NCI-H526 treated with DMSO at 0.1 percent for 48 hours (cell line): ENCODE measurements at regions not wholly inside any gene's neighbourhood (a gene's known extent, or its start where the extent isn't known, plus 50 kb on each side); places are given as distances from the start of the nearest gene placed in this dataset.
"Not testable (repeated sequence)": the region's sequence is repeated elsewhere in the genome, so short reads cannot be mapped to it uniquely, and the experiment has no call there.

Source experiments
- DNase-seq: peaks from one replicate; lab custom pipeline; 2025; lab: John Stamatoyannopoulos, UW

DNA sequence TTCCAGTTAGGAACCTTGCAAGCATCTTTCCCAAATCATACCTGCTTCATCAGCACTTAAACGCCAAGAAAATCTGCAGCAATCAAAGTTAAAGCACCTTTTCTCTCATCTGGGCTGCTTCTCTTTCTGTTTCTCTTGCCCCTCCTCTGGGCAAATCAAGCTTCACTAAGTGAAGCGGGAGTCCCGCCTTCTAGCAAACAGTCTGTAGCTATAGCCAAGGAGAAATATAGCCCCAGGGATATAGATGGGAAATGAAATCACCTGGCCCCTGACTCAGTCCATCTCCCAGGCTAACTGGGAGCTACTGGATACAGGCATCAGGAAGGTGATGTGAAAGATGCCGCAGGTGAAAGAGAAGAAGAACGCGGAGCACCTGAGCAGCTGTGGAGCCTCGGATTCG lies 481.9 kb downstream of the C6orf118 start:
- DNase-seq: no peak

DNA sequence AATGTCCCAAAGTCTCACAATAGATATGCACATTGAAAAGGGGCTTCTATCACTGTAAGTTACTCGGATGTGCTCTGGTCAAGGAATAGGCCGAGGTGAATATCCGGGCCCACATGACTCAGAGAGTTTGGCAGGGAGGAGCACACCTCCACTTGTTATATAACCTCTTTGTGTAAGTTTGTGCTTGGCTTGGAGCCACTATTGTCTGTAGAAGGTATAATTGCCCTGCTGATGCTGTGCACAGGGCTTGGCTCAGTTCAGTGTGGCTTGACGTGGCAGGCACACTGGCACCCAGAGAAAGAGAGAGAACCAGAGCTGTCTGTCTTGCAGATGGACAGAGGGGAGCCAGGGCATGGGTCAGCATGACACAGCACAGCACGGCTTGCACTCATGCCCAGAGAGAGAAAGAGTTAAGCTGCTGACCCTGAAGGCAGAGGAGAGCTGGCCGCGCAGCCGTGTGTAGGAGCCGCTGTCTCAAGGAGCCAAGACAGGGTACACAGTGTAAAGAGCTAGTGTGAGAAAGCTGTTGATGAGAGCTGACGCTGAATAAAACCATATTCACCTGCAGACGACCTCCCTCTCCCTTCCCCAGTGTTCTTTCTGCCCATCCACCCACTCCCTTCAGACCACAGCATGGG lies 482.5 kb downstream of the C6orf118 start:
- no peak for DNase-seq

DNA sequence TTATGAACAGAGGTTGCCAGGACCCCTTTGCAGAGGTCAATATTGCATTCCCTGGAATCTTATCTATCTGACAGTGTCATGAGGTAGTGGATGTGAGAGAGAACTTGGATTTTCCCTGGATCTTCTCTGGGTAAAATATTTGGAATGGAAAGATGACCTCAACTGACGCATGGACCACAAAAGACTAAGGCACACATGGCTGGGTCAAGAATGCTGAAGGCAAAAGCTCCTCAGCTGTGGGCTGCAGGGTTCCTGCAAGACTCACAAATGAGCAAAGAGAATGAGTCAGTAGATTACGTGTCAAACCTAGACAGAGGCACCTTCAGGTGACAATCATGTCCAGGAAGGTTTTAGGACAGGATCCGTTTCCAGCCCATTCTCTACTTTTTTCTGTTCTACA lies 484.0 kb downstream of the C6orf118 start:
- no peak for DNase-seq

DNA sequence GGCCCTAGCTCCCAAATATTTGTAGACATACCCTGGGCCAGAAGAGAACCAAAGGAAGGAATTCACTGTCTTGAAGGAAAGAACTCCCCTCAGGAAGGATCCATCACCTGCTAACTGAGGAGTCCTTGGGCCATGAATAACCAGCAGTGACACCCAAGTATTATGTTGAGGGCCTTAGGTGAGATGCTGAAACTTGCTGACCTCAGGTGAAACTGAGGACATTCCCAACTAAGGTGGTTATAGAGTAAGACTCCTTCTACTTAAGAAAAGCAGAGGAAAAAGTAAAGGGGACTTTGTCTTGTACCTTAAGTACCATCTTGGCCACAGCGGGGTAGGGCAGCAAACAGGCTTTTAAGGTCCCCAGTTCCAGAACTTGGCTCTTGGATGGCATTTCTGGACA lies 491.7 kb downstream of the C6orf118 start:
- no peak for DNase-seq

DNA sequence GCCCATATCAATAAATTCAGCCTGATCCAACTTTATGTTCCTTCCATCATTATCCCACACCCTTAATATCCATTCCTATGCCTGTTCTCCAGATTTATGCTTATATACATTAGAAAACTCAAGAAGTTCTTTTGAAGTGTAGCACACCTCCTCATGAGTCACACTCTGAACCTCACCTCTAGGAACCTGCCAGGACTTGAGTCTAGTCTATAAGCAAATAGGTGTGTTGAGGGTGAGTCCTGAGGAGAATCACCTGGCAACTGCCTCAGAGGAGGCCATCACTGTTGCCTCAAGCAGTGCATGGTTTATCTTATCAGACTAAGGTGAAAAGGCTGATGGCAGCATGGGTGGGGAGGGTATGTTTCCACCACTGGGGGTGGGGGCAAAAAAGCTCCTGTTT lies 496.7 kb downstream of the C6orf118 start:
- DNase-seq: no peak

DNA sequence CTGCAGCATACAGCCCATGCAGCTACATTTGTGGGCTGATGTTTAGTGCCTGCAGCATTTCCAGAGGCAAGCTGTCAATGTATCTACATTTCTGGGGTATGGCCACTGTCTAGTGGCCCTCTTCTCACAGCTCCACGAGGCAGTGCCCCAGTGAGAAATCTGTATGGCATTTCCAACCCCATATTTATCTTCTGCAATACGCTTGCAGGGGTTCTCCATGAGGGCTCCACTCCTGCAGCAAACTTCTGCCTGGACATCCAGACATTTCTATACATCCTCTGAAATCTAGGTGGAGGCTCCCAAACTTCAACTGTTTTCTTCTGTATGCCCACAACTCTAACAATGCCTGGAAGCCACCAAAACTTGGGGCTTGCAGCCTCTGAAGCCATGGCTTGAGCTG lies 502.3 kb downstream of the C6orf118 start:
- DNase-seq: no peak

DNA sequence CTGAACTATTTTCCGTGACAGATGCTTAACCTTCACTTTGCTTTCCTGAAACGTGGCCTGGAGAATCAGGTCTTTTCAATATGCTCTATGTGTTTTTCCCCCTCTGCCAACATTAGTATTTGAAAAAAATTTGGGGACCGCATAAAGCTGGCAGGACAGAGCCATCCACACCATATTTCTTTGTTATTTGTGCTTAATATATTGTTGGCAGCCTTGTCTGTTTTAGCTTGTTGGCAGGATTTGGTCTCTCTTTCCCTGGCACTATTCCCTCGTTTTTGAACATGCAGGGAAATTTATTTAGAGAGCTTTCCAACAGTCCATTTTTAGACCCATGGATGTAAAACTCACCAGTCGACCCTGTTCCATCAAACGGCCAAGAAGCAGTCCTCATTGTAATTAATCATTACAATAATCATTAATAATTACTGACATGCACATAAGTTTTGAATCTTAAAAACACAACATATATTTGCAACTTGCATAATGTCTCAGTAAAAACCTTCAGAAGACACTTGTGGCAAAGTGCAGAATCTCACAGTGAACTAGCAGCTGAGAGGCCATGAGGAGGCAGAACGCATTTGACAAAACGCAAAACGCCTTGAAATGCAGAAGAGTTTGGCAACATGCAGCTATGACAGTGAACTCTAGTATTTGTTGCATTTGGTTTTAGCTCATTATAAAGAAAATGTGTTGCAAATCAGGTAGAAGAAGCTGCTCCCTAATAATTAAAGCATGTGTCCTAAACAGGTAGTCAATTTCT lies 514.2 kb downstream of the C6orf118 start:
- no peak for DNase-seq

DNA sequence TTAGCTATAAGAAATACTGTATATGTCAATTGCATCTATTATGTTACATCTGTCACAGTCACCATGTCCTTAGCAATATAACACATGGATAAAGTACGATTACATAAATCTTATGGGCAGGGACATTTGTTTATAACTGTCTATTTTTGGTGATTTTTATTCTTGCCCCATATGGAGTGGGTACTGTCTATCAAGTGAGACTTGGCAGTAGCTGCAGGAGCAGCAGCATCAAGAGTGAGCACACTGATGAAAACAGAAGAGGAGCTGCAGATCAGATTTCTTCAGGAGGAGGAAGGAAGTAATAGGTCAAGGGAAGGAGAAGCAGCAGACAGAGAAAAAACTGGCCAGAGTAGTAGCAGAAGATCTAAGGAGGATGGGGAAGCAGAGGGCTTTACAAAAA lies 516.7 kb downstream of the C6orf118 start:
- DNase-seq: no peak

DNA sequence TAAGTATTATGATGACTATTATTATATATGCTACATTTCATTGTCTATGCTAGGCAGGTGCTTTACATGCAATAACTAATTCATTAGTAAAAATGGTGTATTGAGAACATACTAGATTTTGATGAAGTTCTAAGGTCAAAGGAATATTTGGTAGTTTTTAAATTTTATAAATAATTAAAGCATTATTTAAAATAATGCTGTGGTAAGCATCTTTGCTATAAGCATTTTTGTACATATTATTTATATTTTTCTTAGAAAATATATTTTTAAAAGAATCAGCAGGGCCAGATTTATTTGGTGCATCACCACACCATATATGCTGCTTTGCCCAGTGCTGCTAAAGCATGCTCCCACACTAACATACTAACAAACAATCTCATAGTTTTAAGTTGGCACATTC lies 517.9 kb downstream of the C6orf118 start:
- no peak for DNase-seq

DNA sequence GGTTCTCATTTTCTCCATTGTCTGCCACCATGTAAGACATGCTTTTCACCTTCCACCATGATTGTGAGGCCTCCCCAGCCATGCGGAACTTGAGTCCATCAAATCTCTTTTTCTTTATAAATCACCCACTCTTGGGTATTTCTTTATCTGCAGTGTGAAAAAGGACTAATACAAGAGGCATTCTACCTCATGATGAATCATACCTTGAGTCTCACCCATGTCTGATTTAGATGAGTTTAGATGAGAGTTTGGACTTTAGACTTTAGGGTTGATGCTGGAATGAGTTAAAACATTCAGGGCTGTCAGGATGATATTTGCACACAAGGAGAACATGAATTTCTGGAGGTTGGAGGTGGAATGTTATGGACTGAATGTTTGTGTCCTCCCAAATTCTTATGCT lies 545.6 kb downstream of the C6orf118 start:
- no peak for DNase-seq

DNA sequence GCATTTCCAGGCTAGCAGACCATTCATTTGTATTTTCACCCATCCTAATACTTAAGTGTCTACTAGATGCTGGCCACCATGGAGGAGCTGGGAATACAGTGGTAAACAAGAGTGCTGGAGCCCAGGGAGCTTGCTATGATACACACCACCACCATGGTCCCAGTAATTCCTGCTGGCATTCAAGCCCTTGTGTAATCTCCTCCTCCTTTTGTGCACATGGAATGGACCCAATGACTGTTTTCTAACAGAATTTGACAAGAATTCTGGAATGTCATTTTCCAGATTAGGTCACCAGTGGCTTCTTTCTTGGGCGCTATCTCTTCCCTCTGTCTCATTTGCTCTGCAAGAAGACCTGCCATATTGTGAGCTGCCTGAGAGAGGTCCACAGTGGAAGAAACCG lies 552.0 kb downstream of the C6orf118 start:
- DNase-seq: no peak

DNA sequence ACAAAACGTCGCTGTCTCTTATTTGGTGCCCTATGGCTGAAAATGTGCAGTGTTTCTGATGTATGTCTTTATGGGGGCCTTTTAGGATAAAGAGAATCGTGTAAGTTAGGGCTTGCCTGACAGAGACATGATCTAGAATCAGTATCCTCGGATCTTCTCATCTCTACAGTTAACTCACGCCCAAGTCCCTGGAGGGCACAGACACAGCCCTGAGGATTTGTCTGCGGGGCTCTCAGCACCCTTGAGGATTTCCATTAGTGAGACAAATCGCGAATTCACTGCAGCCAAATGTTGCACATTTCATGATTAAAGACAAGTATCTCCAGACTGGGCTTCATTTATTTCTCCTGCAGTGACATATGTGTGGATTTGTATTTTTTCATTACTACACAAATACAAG lies 552.7 kb downstream of the C6orf118 start:
- no peak for DNase-seq

DNA sequence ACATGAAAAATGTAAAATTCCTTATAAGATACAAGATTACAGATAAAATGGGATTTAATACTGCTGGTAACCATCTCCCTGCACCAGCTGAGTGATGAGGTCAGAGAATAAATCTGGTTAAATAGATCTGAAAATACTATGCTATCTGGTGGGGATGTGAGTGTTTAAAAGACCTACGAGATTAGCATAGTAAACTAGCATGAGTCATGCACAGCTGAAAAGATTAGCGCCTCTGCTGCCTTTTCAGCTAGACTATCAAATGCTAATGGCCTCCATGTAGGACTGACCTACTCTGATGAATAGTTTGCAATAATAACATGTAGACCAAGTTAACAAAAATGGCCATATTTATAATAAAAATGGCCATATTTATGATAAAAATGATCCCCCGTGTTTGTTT lies 553.3 kb downstream of the C6orf118 start:
- no peak for DNase-seq

DNA sequence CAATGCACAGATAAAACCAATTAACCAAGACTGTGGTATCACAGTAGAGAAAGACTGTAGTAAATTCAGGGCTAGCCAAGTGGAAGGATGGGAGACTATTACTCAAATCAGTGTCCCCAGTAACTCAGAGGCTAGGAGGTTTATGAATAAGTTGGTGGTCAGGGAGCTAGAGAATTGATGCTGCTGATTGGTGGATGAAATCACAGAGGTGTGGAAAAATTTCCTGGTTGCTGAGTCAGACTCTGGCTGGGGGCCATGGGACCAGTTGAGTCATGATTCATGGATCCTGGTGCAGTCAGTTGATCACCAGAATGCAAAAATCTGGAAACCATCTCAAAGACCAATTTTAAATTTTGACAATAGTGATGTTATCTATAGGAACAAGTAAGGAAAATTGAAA lies 555.9 kb downstream of the C6orf118 start:
- no peak for DNase-seq

DNA sequence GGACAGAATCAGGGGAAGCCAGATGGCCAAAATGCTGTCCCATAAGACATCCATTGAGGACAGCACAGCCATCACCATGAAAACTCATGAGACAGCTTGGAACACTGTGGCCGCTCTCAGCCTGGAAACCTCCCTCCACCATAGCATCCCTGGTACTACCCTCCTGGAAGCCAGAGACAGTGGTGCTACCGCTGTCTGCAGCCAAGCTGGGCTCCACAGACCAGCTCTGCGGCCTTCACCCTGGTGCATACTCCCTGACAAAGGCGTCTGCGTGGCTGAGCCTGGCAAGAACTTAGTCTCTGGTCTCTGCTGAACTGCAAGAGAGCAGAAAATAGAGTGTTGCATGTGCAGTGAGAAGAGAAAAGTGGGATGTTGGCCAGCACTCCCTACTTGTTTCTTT lies 558.0 kb downstream of the C6orf118 start:
- DNase-seq: no peak

DNA sequence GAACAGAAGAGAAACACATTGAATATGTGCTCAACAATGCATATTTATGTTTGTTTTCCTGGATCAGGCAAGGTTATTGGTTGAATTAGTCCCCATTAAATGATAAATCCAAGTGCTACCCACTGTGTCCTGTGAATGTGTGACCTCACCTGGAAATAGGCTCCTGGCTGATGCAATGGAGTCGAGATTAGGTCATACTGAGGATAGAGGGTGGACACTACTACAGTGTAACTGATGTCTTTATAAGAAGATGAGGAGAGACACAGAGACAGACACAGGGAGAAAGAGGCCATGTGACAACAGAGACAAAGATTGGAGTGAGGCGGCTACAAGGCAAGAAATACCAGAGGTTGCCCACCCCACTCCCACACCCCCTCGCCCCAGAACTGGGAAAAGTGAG lies 559.3 kb downstream of the C6orf118 start:
- DNase-seq: no peak

DNA sequence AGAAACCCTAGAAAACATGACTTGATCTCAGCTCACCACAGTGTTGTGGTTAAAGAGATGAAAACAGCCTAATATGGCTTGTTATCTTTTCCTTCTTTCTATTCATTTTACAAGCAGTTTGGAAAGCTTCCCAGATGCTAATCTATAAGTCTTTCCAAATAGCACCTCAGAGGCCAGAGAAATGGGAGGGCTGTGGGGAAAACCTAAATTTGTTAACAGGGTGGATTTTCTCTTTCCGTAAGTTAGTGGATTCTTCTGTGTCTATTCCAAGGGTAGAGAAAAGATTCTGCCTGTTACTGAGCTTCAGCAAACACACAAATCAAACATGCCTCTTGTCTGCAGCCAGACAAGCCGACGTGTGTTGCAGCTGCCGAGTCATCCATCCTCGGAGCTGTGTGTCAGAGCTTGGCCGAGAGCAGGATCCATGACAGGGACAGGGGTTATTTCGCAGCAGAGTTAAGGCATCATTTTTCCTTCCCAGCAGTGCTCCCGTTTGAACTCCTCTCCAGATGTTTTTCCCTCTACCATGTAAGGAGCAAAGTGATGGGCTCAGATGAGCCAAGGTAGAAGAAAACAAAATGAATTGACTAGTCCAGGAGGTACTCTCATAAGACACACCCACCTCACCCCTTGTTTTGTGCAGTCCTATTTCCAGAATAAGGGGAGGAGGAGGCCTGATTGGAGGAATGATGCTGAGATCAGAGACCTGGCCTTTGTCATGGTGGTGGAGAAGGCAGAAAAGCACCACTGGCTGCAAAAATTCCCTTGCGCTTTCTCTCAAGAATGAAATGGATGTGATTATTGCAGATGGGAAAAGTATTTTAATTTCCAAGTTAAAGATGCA lies 560.0 kb downstream of the C6orf118 start:
- DNase-seq: no peak

DNA sequence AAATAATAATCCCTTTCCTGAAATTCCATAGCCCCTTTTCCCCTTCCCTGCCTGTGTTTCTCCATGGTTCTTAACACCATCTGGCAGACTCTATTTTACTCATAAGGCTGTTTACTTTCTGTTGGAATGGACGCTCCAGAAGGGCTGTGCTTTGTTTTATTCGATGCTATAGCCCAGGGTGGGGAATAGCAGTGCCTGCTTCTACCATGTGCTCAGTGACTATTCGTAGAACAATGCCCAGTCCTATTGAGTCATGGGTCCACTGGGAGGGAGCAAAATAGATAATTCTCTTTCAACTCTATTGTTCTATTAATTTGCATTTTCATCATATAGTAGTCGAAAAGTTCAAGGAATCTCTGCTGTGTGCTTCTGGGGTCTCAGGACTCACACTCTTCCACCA lies 565.1 kb downstream of the C6orf118 start:
- no peak for DNase-seq

DNA sequence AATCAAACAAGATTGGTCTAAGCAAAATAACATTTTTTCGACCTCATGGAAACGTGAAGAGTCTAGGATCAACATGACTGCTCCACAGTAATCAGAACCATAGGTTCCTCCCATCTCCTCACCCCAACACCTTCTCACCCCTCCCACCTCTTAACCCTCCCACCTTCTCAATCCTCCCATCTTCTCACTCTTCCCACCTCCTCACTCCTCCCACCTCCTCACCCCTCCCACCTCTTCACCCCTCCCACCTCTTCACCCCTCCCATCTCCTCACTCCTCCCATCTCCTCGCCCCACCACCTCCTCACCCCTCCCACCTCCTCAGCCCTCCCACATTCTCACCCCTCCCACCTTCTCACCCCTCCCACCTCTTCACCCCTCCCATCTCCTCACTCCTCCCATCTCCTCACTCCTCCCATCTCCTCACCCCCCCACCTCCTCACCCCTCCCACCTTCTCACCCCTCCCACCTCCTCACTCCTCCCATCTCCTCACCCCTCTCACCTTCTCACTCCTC lies 567.4 kb downstream of the C6orf118 start:
- no peak for DNase-seq

DNA sequence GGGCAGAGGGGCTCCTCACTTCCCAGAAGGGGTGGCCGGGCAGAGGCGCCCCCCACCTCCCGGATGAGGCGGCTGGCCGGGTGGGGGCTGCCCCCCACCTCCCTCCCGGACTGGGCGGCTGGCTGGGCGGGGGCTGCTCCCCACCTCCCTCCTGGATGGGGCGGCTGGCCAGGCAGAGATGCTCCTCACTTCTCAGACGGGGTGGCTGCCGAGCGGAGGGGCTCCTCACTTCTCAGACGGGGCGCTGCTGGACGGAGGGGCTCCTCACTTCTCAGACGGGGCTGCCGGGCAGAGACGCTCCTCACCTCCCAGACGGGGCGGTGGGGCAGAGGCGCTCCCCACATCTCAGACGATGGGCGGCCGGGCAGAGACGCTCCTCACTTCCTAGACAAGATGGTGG lies 573.3 kb downstream of the C6orf118 start:
- DNase-seq: not testable (repeated sequence)

DNA sequence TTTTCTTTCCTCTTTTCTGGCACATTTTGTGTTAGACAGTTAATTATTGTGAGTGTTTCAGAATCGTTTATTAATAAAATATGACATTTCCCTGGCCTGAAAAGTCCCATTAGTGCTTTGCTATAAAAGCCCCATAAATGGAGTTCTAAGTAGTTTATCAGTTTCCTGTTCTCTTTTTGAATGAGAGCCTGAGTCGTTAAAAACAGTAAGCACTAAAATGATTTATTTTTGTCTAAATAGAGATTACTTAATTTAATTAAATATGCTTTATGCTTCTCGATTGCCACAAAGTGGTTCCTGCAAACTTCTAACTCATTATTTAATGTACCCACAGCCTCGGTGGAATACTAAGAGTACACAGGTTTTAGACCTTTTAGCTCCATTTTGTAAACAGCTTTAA lies 577.9 kb downstream of the C6orf118 start:
- DNase-seq: no peak

DNA sequence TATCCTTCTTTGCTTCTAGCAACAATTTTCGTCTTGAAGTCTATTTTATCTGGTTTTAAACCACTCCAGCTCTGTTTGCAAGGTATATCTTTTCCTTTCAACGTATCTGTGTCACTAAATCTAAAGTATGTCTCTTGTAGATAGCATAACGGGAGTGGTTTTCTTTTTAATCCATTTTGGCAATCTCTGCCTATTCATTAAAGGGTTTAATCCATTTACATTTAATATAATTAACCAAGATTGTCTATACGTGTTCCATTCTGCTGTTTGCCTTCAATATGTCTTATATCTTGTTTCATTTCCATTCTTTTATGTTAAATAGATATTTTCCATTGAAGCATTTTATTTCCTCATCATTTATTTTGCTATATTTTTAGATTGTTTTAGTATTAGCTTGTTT lies 587.9 kb downstream of the C6orf118 start:
- DNase-seq: no peak

DNA sequence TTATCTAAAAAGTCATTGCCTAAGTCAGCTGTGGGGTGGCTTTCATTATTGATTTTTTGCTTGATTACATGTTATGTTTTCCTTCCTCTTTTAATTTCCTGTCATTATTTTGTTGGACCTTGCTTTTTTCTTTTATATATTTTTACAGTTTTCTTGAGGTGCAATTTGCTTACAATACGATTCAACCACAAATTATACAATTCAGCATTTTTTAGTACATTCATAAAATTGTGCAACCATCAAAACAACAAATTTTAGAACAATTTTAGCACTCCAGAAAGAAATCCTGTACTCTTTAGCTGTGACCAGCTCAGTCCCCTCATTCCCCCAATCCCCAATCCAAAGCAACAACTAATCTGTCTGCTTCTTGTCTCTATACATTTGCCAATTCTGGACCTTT lies 608.9 kb downstream of the C6orf118 start:
- no peak for DNase-seq
